MM.1S (cell line): ENCODE measurements at regions not wholly inside any gene's neighbourhood (a gene's known extent, or its start where the extent isn't known, plus 50 kb on each side); places are given as distances from the start of the nearest gene placed in this dataset.

Experiments used
- DNase-seq: peaks from one replicate; pipeline ENCODE4 v3.0.0-alpha.2; 2015
- H2AFZ ChIP-seq: fragments of 300-600 bp; sonication (generic); 2 replicates; pipeline ENCODE4 v1.6.0; 2016; ENCODE audit warnings: antibody characterized with exemption, low read length
- H3F3A ChIP-seq: fragments of 300-600 bp; sonication (generic); 2 replicates; pipeline ENCODE4 v1.6.1; 2016; ENCODE audit warnings: mild to moderate bottlenecking, antibody characterized with exemption, low read length, moderate library complexity, mixed read lengths; ENCODE audit not compliant: insufficient read depth
- H3K27ac ChIP-seq: fragments of 300-600 bp; sonication (generic); 2 replicates; pipeline ENCODE4 v1.5.1; 2016; ENCODE audit warnings: mild to moderate bottlenecking, low read length
- H3K27me3 ChIP-seq: fragments of 300-600 bp; sonication (generic); replicated peaks from 2 replicates; pipeline ENCODE4 v1.6.0; 2016; ENCODE audit warnings: low read length; ENCODE audit not compliant: insufficient read depth
- H3K36me3 ChIP-seq: fragments of 300-600 bp; sonication (generic); replicated peaks from 2 replicates; pipeline ENCODE4 v1.6.1; 2016; ENCODE audit warnings: mild to moderate bottlenecking, low read length, mixed read lengths; ENCODE audit not compliant: insufficient read depth
- H3K4me1 ChIP-seq: fragments of 300-600 bp; sonication (generic); 2 replicates; pipeline ENCODE4 v1.6.1; 2016; ENCODE audit warnings: low read length, mixed read lengths
- H3K4me2 ChIP-seq: fragments of 300-600 bp; sonication (generic); 2 replicates; pipeline ENCODE4 v1.6.0; 2016; ENCODE audit warnings: low read depth, low read length
- H3K4me3 ChIP-seq: fragments of 300-600 bp; sonication (generic); 2 replicates; pipeline ENCODE4 v1.5.1; 2016; ENCODE audit warnings: low read length, mixed read lengths
- H3K79me2 ChIP-seq: fragments of 300-600 bp; sonication (generic); 2 replicates; pipeline ENCODE4 v1.6.1; 2016; ENCODE audit warnings: mixed run types, low read length, mixed read lengths
- H3K9ac ChIP-seq: fragments of 300-600 bp; sonication (generic); 2 replicates; pipeline ENCODE4 v1.6.1; 2016; ENCODE audit warnings: low read length, mixed read lengths
- H3K9me2 ChIP-seq: fragments of 300-600 bp; sonication (generic); replicated peaks from 2 replicates; pipeline ENCODE4 v1.6.1; 2016; ENCODE audit warnings: mild to moderate bottlenecking, low read length, mixed read lengths; ENCODE audit not compliant: insufficient read depth
- H3K9me3 ChIP-seq: fragments of 300-600 bp; sonication (generic); replicated peaks from 2 replicates; pipeline ENCODE4 v1.6.1; 2016; ENCODE audit warnings: mild to moderate bottlenecking, low read length, mixed read lengths; ENCODE audit not compliant: insufficient read depth
- H4K20me1 ChIP-seq: fragments of 300-600 bp; sonication (generic); 2 replicates; pipeline ENCODE4 v1.6.1; 2016; ENCODE audit warnings: mild to moderate bottlenecking, low read length, moderate library complexity, mixed read lengths; ENCODE audit not compliant: insufficient read depth
- CTCF ChIP-seq: fragments of 300-600 bp; sonication (generic); IDR thresholded peaks from 2 replicates; pipeline ENCODE4 v1.5.1; 2016; ENCODE audit warnings: antibody characterized with exemption, low read length, mixed read lengths
- EZH2 ChIP-seq: fragments of 300-600 bp; sonication (generic); optimal IDR thresholded peaks from 2 replicates; pipeline ENCODE3; 2017; ENCODE audit warnings: low read depth, mild to moderate bottlenecking, antibody characterized with exemption, low read length, mixed read lengths
- EZH2phosphoT487 ChIP-seq: fragments of 300-600 bp; sonication (generic); IDR thresholded peaks from 2 replicates; pipeline ENCODE4 v1.6.1; 2018; ENCODE audit warnings: antibody characterized with exemption, low read length

- Histone ChIP-seq H3K27me3 (no peaks in the 10 kb centered on the region), H3K9ac (no peak overlapping the region), H2AFZ (no peak overlapping the region), H3K4me3 (no peak overlapping the region), H3K9me3 (no peaks in the 10 kb centered on the region), H3K27ac (no peak overlapping the region), H3K36me3 (no peaks in the 10 kb centered on the region), H3K4me2 (no peak overlapping the region), H3K4me1 (no peaks in the 10 kb centered on the region), H3K9me2 (no peaks in the 10 kb centered on the region), H3F3A (no peaks in the 10 kb centered on the region), H4K20me1 (no peaks in the 10 kb centered on the region), H3K79me2 (no peaks in the 10 kb centered on the region)
- no peak for DNase-seq
- no peak for TF ChIP-seq EZH2phosphoT487
- no peak for TF ChIP-seq EZH2
- no peak for TF ChIP-seq CTCF
These were observed 1053.7 kb upstream of the SPRY2 start for GRCh38 chr13:81394640-81395039.

DNA sequence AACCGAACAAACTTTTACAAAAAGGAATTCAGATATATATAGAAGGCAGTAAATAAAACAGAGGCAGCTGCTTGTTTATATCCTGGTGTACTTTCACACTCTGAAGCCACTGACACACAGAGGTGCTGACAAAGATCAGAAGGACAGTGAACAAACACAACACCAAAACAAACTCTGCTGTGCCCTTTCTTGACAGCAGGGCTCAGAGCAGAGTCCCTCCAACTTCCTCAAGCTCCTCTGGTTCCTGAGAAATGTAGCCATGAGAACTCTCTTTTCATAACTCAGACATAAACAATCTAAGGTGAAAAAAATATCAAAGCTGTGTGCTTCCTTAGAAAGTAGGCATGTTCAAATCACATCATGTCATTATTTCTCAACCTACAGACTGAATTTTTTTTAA is 1052.8 kb upstream of the SPRY2 start:
- Histone ChIP-seq H3K4me2 (no peak overlapping the region), H3K9me2 (no peaks in the 10 kb centered on the region), H3F3A (no peaks in the 10 kb centered on the region), H3K9me3 (no peaks in the 10 kb centered on the region), H3K79me2 (no peaks in the 10 kb centered on the region), H3K9ac (no peak overlapping the region), H3K27me3 (no peaks in the 10 kb centered on the region), H3K36me3 (no peaks in the 10 kb centered on the region), H2AFZ (no peak overlapping the region), H4K20me1 (no peaks in the 10 kb centered on the region), H3K4me3 (no peak overlapping the region), H3K27ac (no peak overlapping the region), H3K4me1 (no peaks in the 10 kb centered on the region)
- no peak for DNase-seq
- TF ChIP-seq CTCF (no peak), EZH2 (no peak), EZH2phosphoT487 (no peak)

- Histone ChIP-seq H3K27ac (no peak overlapping the region), H3F3A (no peaks in the 10 kb centered on the region), H3K9me3 (no peaks in the 10 kb centered on the region), H3K27me3 (no peaks in the 10 kb centered on the region), H3K9ac (no peak overlapping the region), H4K20me1 (no peaks in the 10 kb centered on the region), H3K4me3 (no peak overlapping the region), H3K79me2 (no peaks in the 10 kb centered on the region), H3K36me3 (no peaks in the 10 kb centered on the region), H2AFZ (no peak overlapping the region), H3K4me2 (no peak overlapping the region), H3K4me1 (no peaks in the 10 kb centered on the region), H3K9me2 (no peaks in the 10 kb centered on the region)
- DNase-seq = no peak
- no peak for TF ChIP-seq EZH2
- TF ChIP-seq EZH2phosphoT487 = no peak
- TF ChIP-seq CTCF = no peak
These were observed 1052.2 kb upstream of the SPRY2 start for GRCh38 chr13:81393110-81393509.
